HG03066 (cell line): ENCODE measurements at regions not wholly inside any gene's neighbourhood (a gene's known extent, or its start where the extent isn't known, plus 50 kb on each side); places are given as distances from the start of the nearest gene placed in this dataset.
A peak's percentile ranks its signal among the peaks of the same experiment; 100 is the strongest.

Experiments
- ATAC-seq: cut with Tn5 transposase; IDR thresholded peaks from one replicate; pipeline ENCODE4 v1.9.1; 2021; ENCODE audit warnings: low read depth; ENCODE audit not compliant: unreplicated experiment

DNA sequence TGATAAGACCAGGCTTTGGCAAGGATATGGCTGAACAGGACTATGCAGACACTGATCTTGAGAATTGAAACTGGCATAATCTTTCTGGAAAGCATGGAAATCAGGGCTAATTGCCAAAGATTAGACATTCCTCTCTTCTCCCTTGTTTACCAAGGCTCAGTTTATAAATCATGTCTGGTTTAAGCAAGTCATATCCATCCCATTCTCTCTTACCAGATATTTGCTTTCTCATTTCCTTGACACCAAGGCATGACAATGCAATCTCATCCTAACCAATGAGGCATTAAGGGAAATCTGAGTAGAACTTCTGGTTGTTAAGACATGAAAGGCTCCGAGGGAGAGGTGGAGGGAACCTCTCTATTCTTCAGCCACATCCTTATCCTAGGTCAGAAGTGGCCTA is 110.3 kb upstream of the CEP85L start:
- ATAC-seq: no peak

DNA sequence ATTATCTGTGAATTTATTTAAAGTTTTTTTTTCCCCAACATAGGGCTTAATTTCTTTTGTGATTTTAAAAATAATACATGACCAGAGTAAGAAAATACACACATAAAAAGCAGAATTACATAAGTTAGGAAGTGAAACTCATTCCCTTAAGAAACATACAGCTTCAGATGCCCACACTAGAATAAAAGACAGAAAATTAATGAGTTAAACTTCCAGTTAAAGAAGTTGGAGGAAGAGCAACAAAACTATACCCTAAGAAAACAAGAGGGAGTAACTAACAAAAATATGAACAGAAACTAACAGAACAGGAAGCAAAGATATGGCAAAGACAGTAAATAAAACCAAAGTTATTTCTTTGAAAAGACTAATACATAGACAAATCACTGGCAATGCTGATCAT is 107.6 kb upstream of the CEP85L start:
- no peak for ATAC-seq

DNA sequence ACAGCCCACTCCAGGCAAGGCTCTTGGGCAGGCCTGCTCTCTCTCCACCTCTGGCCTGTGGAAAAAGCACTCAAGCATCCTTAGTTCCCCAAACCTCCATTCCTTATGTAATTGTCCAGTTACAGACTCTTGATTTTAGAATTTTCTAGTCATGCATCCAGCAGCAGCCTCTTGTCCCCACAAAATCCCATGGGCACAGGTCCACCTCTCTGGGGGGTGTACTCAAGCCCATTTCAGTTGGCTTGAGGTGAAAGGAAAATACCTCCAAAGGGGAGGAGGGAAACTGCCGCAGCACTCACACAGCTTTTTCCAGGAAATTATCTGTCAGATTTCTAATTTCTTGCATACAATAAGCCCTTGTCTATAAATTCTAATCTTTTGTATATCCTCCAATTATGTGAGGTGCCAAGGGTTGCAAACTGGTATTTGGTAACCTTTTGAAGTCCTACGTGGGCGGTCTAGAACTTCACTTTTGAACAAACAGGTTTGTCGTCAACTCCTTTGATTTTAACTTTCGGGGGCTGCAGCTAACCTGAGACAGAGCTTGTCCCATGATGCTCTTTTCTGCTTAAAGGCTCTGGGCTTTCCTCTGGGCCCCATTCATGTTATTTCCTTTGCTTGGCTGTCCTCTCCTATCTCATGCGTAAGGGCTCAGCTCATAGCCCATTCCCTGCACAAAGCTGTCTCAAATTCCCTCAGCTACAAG is 104.7 kb upstream of the CEP85L start:
- ATAC-seq: no peak

DNA sequence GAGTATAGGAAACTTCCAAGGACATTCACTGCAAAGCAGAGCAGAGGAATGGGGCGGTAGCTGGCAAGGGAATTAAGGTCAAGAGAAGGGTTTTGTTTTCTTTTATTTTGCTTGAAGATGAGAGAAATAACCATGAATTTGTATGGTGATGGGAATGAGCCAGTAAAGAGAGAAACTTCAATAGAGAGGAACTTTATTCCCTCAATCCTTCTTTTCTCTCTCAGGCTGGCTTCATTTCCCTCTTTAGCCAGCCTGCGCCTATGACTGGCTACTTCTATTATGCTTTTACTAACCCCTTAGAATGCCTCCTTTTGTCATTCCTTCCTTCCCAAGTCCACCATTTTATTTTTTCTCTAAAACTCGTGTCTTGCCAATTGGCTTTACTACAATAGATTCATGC is 101.4 kb upstream of the CEP85L start:
- ATAC-seq: no peak

DNA sequence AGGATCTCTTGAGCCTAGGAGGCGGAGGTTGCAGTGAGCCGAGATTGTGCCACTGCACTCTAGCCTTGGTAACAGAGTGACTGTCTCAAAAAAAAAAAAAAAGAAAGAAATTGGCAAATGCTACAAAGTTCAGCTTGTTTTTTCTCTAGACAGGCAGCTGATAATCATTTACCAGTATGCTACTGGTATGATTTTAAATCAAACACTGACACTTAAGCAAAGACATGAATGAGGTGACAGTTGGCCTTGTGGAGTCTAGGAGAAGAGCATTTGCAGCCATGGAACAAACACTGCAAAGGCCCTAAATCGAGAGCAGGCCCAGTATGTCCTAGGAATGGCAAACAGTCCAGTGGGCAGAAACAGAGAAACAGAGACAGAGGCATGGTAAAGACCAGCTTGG is 99.7 kb upstream of the CEP85L start:
- ATAC-seq: no peak

DNA sequence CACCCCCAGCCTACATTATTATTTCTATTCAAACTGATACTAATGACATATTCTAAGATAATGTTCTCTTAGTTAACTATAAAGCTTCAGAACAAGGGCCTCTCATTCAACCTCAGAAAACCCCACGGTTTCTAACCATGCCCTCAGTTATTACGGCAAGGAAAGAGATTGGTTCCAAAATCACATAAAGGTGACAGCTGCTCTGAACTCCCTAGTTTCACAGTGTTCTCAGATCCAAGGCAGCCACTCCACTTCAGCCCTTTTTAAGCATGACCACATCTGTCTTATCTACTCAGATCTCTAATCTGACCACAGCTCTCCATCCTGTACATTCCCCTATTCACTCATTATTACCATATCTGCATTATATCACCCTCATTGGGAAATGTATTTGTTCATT is 98.8 kb upstream of the CEP85L start:
- ATAC-seq: no peak

DNA sequence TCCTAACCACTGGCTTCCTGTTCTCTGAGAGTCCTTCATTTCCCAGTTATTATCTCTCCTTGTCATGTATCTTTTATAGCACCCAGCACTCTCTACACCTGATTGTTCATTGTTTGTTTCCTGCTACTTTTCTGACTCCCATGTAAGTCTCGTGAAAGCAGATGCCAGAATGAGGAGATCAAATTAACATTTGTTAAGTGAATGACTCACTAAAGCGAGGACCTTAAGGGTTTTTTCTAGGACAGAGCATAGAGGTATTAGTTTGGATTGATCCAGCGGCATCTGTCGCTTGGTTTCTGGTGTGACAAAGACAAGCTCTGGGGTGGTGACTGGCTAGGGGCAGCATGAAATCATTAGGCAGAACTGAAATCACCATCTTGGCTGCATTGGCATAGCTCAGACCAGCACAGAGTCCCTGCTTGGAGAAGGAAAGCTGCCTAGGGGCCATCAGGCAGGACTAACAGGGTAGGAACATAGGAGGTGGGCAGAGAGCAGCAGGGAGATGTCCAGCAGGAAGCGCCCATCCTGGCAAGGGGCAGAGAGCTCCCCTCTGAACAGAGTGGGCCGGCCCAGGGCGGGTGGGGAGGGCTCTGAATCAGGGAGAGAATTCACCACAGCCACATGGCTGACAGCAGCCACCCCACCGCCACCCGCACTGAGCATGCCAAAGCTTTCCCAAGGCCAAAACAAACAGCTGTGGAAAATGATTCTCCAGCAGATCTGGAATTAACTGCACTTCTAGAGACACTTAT is 97.1 kb upstream of the CEP85L start:
- ATAC-seq: no peak

DNA sequence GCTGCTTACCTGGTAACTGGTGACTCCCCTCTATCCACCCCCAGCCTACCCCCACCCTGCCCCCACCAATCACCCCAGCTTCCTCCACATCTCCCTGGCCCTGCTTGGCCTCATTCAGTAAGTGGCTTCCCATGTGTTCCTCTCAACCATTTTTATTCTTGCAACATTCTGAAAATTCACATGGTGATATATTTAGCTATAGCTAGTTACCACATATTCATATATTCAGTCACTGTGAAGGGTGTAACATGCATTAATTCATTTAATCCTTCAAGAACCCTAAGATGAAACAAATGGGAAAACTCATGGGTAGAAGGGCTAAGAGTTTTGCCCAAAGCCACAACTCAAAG is 95.4 kb upstream of the CEP85L start:
- no peak for ATAC-seq

DNA sequence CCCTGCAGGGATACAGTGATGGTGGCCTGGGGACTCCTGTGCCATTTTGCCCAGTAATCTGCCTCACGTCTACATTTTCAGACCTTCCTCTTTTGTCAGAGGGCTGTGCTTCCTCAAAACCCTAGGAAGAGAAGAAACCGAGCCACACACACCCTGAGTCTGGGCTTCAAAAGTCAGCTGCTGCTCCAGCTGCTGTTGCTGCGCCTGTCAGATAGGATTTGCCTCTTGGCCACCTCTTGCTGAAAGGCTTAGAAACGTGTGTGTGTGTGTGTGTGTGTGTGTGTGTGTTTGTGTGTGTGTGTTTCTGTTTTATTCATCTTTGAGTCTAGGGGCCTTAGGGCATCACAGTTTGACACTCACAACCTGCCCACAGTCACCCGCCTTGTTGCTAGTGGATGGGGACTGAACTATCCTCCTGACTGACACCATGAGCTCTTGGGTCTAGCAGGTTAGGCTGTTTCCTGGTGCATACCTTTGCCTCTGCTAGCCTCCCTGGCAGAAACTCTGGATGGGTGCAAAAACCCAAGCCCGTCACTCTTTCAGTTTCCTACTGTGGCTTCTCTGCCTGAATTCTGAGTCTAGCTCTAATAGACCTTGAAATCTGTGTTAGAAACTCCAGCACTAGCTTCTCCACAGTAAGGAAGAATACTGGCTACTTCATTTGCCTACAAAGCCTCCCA is 94.9 kb upstream of the CEP85L start:
- no peak for ATAC-seq

DNA sequence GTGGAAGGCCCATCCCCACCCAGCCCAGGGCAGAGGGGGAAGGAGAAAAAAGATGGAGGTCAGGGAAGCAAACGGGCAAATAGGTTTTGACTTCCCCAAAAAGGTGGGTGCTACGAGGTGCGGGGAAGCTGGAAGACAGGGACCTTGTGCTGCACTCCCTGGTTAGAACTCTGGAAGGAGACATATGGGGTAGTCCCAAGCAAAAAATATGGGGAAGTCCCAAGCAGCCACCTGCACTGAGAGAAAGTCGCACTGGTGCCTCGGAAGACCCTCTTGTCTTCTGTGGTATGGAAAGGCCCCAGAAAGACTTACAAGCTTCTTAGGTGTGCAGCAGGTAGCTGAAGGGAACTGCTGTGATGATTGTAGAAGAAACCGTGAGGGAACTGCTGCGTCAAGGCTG is 93.8 kb upstream of the CEP85L start:
- no peak for ATAC-seq

DNA sequence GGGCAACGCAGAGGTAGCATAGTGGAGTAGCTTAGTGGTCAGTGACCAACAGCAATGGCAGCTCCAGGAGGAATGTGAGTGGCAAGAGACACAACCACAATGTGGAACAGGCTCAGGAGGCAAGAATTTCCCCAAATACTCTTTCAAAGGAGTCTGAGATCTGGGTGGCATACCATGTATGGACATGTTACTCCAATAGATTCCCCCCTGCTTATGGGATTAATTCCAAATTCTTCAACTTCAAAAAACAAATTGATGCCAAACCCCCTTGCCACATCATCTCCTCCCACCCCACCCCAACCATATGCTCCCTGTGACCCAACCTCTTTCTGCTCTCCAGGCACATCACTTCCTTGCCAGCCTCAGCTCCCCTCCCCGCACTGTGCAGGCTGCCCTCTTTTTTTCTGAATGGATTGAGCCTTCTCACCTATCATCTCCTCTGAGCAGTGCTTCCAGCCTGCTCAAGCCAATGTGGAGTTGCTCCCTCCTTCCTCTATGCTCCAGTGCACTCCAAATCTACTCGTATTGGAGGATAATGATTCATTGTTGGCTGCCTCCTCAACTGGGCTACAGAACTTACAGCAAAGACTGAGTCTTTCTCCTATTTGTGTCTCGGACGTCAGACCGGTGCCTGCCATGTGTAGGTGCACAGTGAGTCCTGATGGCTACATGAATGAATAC is 93.0 kb upstream of the CEP85L start:
- ATAC-seq: no peak

DNA sequence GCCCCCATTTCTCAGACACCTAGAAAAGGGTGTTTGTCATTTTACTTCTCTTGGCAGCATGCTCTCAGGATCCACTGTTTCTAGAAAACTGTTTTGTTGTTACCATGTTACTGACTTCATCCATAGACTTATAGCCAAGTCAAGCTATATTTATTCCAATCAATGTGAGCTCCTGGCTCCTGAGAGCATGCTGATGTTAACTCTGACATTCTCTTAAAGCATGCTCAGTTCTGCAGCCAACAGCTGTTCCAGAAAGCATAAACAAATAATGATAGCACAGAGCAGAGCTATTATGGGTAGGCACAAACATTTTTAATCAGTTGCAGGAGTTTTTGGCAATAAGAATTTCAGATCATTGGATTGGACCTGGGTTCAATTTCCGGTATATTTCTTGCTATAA is 92.4 kb upstream of the CEP85L start:
- ATAC-seq: no peak

DNA sequence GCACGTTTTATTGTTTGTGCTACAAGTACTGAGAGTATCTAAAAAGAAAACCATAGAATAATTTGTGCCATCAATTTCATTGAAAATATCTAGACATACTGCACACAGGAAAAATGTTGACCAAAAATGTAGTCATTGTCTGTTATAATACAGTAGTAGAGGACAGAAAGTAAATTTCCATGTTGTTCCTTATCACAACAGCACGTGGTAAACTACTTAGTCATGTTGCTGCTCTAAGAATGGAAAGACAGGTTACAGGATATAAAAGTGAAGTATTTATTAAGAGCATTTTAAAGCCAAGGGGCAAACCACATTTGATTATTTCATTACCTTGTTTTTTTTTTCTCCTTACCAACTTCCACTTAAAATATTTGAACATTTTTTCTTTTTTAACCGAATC is 89.0 kb upstream of the CEP85L start:
- no peak for ATAC-seq

DNA sequence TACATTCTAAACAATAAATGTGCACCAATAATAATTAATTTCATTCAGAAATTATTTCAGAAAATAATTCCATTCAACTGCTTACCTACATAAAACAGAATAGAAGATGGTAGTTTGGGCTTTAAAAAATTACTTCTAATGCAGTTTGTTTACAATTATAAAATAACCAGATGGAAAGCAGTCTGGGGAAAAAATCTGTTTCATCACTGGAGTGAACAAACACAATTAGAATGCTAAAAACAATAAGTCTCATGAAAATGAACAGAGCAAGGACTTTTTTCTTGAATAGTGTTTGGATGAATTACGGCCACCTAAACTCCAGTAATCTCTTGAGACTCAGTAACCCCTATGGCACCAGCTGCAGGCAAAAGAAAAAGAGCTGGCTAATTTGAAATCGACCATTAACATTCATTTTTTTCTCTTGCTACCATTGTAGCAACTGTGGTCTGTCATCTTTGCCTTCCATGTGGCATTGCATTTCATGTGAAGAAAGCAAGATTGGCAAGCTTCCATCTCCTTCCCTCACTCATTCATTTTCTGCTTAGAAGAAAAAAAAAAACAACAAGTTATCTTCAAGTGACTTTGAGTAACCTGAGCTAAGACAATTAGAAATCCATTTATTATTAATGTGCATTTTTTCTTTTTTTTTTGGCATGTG is 88.4 kb upstream of the CEP85L start:
- ATAC-seq: no peak

DNA sequence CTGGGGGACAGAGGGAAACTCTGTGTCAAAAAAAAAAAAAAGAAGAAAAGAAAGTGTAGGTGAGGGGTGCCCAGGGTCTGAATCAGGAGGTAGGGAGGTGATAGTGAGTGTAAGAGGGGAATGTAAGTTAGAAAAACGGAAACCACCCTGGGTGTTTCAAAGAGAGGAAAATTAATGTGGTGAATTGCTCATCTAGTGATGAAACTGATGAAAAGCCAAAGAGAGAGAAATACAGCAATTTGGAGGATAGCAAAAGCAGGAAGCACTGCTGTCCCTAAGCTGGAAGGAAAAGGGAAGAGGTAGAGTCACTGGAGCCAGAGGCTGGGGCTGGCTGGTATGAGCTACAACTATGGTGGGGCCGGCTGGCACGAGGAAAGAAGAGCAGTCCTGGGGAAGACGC is 85.0 kb upstream of the CEP85L start:
- ATAC-seq: no peak

DNA sequence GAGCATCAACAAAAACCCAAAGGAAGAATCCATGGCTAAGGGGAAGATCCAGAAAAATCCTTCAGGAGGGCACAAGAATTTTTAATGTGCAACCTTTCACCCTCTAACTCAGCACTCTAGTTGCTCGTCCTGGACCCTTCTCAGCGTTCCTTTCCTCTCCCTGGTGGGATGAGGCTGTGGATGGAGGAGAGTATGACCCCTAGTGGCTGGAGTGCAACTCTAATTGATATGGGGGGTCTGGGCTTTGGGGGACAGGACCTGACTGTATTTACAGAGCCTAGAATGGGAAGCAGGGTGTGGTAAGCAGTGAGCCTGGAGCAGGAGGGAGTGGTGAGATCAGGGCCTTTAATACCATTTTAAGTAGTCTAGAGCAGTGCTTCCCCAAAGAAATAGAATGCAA is 83.9 kb upstream of the CEP85L start:
- peak; percentile 64 for ATAC-seq

DNA sequence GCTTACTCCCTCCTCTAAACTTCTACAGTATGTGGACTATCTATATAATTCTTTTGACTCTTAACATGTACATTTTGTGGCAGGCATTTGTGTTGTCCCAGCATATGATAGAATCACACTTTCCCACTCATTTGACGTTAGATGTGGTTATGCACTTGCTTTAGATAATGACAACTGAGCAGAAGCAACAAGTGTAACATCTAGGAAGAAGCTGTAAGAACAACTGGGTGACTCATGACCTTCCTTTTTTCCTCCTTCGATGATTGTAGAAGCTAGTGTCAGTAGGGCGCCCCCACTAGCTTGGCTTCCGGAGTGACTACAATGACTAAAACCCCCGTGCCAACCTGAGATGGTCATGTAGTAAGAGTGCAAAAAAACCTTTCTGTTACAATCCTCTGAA is 74.6 kb upstream of the CEP85L start:
- ATAC-seq: no peak

DNA sequence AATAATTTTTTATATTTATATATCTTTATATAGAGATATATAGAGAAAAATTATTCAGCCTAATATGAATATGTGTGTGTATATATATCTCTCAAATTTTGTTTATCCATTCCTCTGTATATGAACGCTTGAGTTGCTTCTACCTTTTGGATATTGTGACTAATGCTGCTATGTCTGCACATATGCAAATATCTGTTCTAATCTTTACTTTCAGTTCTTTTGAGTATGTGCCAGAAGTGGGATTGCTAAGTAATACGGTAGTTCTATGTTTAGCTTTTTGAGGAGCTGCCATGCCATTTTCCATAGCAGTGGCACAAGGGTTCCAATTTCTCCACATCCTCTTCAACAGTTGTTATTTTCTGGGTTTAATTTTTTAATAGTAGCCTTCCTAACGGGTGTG is 72.8 kb upstream of the CEP85L start:
- peak; percentile 85 for ATAC-seq

DNA sequence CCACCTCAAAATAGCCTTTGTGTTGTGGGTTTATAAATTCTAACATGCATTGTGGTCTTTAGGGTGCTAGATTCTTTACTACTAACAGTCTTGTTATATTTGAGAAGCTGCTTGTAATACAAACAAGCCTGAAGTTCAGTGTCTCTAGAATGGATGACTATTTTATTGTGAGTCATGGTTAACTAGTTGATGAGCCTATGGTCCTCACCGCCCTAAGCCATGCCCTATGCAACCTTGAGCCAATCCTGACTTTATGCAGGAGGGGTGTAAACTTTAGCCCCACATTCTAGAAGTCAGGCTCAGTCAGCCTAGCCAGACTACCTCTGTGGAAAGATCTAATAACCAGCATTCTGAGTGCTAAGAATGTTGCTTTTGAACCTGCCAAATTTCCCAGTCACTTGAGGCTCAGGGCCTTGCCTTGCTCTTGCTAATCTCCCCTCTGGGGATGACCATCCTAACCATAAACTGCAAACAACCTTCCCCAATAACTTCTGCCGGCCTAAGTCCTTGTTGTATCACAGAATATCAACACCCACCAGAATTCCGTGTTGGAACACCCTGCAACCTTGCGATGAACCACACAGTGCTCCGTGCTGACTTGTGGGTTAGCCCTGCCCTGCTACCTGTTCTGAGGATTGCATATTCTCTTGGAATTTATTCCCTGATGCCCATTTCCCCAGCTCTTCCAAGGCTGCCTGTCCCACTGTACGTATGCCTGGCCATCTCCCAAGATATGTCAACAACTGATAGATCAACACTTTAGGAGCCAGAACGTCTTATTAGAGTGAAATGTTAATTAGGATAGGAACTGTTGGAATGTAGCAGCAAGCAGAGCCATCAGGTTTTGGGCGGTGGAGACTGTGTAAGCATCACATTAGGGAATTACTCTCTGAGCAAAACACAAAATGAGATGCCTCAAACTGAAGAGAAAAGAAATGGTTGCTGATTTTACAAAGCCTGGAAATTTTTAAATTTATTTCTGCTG is 71.7 kb upstream of the CEP85L start:
- ATAC-seq: no peak

DNA sequence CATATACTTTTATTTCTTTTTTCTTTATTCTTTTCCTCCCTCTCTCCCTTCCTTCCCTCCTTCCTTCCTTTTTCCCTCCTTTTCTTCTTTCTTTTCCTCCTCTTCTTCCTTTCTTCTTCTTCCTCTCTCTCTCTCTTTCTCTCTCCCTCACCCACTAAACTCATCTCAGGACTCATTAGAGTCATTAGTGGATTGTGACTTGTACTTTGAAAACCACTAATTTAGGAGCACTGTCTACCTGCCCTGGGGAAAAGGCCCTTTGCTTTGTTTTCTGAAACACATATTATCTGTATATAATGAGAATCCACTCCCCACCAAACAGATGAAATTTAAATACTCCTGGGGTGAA is 68.7 kb upstream of the CEP85L start:
- ATAC-seq: no peak
